Stimulated activated CD8-positive, alpha-beta memory T cell treated with anti-CD3 and anti-CD28 coated beads, Interleukin-15, amount 100 ng/mL, for 48 hours (primary cell): ENCODE measurements at regions not wholly inside any gene's neighbourhood (a gene's known extent, or its start where the extent isn't known, plus 50 kb on each side); places are given as distances from the start of the nearest gene placed in this dataset.
"Not testable (repeated sequence)": the region's sequence is repeated elsewhere in the genome, so short reads cannot be mapped to it uniquely, and the experiment has no call there.

Experiments used
- DNase-seq, 2 donors: peaks; one replicate each; pipeline ENCODE4 v3.0.0-alpha.2; 2020; ENCODE audit warnings: low read depth in 2 of 2

DNA sequence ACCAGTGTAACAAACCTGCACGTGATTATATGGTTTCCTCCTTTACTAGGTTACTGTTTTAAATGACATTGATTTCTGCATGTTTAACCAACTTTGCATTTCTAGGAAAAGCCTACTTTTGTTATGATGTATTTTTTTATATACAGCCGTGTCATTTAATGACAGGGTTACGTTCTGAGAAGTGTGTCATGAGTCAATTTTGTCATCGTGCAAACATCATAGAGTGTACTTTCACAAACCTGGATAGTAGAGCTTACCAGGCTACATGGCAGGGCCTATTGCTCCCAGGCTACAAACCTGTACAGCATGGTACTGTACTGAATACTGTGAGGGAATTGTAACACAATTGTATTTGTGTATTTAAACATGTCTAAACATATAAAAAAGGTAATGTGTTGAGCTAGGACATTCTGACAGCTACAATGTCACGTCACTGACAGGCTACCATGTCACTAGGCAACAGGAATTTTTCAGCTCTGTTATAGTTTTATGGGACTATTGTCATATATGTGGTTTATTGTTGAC lies 205.3 kb downstream of the PRL start:
- DNase-seq: no peak

DNA sequence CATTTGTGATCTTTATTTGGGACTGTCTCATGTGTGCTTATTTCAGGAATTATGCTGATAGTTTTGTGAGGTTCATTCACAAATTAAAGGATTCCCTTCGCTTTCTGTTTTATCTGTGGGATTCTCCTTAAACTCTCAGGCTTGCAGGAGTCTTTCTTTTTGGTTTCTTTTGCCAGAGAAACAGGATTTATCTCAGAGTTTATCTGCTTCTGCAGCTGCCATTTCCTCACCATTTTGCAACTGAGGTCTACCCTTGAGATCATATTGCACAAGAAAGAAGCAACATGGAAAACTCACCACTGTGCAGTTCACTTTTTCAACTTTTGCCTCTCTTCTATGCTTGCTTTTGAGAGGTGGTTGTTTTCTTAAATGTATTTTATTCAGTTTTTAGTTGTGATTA lies 201.0 kb downstream of the PRL start:
- DNase-seq: no peak

DNA sequence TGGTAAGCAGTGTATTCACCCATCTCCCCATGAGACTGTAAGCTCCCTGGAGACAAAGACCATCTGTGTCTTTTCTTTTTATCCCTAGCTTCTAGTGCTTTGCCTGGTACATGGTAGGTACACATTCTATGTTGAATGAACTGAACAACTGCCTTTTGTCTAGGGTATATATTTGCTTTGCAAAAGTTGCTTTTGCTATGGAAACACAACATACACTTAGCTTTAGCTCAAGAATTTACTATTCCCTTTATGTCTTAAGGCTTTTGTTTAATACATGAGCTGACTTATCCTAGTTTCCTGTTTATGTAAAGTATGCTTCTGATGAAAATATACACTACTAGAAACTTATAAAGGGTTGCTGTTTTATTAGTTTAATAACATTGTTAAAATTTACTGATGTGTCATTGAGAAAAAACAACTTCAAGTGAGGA lies 198.2 kb downstream of the PRL start:
- DNase-seq: no peak

DNA sequence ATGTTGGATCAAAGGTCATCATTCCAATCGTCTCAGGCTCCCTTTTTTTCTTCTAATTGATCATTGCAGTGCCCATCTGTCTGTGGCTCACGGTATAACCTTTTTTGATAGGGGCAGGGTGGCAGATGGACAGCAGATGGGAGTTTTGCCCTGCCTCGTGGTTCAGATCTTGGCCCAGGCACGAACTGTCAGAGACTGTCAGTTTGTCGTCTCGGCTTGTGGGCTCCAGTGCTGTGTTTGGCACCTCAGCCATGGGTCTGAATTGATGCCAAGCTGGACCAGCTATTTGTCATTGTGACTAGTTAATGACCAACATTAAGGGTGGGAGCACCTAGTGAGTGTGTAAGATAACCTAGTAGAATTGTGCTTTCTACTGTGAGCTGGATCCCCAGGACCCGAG lies 197.6 kb downstream of the PRL start:
- DNase-seq: no peak

DNA sequence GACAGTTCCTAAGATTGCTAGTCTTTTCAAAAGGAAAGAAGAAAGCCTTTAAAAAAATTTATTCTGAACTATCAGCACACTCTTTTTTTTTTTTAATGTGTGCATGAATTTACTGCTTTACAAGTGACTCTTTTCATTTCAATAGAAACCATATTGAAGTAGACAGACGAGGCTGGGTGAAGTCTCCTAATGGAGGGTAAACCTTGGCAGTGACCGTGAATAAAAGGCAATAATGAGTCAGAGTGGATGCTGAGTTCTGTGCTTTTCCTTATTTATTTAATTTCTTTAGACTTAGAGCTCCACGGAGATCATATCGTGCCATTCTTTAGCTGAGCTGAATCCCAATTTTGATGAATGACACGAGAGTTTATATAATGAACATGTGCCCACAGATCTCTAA lies 196.9 kb downstream of the PRL start:
- DNase-seq: no peak

DNA sequence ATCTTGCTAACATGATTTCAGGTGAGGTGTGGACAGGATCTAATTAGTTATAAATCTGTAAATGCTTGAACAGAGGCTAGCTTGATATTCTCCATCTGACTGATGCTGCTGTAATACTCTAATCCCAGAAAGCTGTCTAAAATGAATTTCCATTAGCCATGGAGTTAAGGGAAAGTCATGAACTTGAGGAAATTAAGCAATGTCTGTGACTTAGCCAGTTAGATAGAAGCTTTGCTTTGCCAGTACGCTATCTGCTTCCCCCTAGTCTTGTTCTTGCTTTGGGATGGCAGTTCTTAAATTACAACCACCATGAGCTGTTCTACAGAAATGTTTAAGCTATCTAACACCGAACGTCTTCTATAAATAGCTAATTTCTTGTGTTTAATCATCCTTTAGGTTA lies 195.7 kb downstream of the PRL start:
- no peak for DNase-seq

DNA sequence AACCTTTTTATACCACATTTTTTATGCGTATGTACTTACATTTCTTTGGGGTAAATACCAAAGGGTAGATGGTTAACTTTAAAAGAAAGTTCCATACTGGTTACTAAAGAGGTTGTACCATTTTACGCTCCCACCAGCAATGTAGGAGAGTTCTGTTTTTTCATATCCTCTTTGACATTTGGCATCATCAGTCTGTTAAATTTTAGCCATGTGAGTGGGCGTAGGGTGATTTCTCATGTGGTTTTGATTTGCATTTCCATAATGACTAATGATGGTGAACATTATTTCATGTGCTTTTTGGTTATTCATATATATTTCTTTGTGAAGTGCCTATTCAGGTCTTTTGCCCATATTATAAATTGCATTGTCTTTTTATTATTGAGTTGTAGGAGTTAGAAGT lies 194.2 kb downstream of the PRL start:
- no peak for DNase-seq

DNA sequence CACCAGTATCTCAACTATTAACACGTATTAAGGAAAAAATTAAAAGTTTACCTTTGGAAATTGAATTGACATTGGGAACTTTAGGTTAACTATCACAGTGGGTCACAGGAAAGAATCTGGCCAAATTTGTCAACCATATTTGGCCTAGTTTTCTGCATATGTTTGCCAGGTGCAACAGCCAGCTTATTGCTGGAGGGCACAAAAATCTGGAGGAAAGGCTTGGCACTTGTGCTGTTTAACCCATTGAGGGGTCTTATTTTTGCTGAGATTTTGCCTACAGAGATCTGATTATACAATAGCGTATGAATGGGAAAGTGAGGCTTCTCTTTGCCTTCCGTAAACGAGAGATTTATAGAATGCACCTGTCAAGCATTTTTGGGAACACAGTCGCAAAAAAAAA lies 190.4 kb downstream of the PRL start:
- no peak for DNase-seq

DNA sequence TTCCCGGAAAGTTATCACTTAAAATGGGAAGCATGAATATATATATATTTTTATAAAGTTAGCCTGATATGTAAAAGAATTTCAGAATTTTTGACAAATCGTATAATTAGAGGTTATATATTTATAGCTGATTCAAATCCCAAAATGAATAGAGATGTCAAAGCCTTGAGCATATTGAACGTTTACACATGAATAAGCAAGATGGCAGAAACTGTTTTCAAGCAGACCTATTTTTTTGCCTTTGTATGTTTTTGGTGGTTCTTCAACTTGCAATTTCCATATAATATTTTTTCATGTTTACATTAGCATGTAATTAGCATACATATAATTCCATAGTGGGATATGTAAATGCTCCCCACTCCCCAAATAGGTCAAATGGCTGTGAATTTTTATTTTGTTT lies 189.9 kb downstream of the PRL start:
- no peak for DNase-seq

DNA sequence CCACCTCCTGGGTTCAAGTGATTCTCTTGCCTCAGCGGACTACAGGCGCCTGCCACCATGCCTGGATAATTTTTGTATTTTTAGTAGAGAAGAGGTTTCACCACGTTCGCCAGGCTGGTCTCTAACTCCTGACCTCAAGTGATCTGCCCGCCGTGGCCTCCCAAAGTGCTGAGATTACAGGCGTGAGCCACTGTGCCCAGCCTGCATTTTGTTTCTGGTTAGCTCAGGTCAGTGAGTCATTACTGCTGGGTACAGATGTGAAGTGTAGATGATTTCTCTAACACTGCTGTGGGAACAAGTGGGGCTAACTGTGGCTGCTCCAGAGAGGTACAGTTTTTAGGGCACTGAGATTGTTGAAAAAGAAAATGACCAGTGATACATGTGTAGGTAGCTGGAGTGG lies 188.6 kb downstream of the PRL start:
- no peak for DNase-seq

DNA sequence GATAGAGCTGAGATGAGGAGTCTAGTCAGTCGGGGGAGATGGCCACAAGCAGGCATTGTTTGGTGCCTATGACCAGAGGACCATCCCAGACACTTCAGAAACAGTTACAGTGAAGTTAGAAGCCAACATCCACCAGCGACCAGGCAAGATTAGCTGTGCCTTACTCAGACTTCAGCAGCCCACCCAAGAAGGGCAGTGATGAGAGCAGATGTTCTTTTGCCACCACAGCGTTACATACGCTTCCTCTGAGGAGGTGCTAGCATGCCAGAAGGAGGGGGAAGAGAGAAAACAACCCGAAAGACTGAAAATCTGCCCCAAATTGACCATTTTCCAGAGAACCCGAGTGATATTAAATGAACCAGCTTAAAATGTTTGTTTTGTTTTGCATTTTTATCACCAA lies 186.8 kb downstream of the PRL start:
- DNase-seq: no peak

DNA sequence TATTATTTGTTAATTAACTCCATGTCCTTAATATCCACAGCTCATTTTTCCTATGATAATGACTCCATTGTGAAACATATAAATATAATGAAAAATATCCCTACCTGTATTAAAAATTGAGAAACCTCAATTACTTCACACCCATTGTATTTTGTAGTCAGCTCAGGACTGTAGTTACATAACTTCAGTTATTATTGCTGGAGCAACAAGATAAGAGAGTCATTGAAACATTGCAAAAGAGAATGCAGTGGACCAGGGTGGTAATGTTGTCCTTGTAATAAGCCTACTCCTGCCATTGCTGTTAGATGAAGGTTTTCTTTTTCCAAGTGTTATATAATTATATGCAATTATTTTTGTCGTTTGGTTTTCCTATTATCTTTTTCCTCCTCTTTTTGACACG lies 184.4 kb downstream of the PRL start:
- no peak for DNase-seq

DNA sequence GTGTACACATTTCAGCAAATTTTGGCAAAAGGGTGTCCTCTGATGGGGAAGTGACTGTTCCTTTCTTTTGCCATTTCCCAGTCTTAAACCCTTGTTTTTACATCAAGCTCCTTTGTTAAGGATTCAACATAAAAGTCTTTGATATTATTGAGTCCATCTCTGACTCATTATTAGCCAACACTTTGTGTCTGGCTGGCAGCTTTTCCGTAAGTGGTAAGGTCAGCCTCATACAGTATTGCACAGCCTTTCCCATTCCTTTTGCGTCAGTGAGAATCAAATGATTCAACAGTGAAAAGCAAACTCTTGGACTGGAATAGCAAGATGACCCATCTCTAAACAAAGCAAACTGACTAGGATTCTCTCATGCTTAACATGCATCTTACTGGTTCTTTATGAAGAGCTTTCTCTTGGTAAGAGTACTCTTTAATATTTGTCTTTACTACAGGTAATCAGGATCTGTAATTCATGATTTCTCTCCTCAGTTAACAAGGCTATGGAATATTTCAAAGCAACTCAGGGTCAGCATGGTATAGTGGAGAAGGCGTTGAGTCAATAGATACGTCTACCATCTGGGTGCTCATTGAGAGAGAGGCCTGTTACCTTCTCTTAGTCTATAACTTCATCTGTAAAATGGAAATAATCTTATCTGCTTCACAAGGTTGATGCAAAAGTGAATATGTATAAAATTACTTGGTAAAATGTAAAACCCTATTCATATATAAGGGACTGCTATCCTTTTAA lies 183.6 kb downstream of the PRL start:
- DNase-seq: no peak

DNA sequence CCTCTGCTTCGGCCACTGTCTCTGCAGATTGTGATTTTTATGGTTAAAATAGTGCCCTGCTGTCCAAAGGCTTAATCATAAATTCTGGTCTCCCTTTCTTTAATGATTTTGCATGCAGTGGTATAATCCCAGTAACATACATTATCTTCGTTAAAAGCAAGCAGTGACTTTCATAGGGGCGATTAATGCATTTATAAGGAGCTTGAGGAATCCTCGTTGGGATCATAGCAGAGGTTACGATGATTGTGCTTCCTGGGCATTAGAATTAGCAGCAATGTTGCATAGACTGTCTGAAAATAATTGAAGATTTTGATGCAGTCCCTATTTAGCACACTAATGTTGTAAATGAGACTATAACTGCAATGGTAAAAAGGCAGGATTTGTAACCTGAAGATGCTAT lies 181.3 kb downstream of the PRL start:
- DNase-seq: no peak

DNA sequence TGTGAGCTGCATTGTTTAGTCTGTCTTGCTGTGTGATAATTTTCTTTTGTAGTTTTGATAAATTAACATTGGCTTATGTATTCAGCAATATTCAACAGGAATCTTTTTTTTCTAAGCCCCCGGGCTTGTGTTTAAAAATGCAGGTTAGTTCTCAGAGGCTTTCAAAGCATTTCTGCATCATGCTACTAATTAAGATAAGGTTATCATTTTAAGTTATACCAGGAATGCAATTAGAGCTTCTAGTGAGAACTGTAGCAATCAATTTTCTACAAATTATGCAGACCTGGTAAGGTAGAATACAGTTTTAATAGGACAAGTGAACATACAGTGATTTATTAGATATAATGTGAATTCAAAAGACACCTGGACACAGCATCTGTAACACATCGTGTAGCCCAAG lies 179.2 kb downstream of the PRL start:
- no peak for DNase-seq

DNA sequence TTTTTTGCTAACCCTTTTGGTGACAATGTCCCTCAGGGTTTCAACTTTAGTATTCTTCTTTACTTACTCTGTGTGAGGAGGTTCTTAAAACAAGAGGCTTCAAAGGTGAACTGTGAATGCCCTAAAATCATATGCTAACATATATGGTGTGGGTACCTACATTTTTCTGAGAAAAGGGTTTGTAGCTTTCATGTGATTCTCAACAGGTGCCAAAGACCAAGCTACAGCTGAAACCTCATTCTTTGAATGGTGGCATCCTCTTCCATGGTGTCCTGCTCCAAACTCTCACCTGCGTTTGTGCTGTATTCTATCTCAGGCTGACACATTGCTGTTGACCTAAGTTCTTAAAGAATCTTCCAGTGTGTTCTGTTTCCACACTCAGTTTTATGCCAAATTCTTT lies 177.3 kb downstream of the PRL start:
- DNase-seq: no peak

DNA sequence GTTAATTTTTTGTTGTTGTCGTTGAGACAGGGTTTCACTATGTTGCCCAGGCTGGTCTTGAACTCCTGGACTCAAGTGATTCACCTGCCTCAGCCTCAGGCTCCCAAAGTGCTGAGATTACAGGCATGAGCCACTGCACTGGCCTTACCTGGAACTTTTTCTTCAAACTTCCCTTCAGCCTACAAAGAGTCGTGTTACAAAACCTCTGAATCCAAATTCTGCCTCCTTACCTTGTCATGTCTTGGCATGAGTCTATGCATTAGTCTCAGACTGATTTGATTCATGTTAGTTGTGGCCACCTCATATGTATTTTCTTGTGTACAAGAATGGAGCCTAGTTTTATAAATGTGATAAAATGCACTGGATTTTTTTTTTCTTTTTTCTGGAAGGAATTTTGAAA lies 172.1 kb downstream of the PRL start:
- no peak for DNase-seq

DNA sequence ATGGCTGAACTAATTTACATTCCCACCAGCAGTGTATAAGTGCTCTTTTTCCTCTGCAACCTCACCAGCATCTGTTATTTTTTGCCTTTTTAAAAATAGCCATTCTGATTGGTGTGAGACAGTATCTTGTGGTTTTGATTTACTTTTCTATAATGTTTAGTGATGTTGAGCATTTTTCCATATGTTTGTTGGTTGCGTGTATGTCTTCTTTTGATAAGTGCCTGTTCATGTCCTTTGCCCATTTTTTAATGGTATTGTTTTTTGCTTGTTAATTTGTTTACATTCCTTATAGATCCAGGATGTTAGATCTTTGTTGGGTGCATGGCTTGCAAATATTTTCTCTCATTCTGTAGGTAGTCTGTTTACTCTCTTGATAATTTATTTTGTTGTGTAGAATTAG lies 169.9 kb downstream of the PRL start:
- DNase-seq: no peak

DNA sequence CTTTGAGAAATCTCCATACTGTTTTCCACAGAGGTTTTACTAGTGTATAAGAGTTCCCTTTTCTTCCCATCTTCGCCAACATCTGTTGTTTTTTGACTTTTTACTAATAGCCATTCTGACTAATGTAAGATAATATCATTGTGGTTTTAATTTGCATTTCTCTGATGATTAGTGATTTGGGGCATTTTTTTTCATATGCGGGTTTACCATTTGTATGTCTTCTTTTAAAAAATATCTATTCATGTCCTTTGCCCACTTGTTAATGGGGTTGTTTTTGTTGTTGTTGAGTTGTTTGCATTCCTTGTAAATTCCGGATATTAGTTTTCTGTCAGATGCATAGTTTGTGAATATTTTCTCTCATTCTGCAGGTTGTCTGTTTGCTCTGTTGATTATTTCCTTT lies 167.1 kb downstream of the PRL start:
- no peak for DNase-seq

DNA sequence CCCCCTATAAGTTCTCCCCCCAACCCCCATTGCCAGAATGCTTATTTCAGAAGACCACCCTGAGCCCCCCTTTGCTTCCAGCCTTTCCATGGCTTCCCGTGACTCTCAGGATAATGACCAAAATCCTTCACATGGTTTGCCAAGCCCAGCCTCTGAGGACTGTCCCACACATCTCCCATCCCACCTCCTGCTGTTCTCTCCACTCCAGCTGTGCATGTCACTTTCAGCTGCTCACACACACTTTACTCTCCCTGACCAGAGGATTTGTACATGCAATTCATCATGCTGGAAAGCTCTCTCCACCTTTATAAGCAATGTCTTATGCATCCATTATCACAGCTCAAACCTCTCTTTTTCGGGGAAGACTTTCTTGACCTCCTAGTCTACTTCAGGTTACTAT lies 164.2 kb downstream of the PRL start:
- no peak for DNase-seq

DNA sequence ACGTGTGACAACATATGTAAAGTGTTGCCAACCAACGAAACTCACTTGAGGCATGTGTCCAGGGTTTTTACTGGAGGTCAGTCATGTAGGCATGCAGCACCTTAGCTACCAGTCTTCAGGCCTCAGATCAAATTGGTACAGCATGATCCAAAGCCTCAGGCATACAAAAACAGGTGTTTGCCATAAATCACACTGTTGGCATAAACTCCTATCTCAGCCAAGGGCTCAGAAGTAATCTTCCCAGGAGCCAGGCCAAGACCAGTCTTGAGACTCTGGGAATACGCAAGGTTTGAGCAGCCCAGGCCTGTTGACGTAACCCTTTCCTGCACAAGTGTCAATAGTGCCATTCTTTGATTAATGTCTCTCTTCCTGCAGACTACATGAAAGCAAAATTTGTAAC lies 163.5 kb downstream of the PRL start:
- no peak for DNase-seq

DNA sequence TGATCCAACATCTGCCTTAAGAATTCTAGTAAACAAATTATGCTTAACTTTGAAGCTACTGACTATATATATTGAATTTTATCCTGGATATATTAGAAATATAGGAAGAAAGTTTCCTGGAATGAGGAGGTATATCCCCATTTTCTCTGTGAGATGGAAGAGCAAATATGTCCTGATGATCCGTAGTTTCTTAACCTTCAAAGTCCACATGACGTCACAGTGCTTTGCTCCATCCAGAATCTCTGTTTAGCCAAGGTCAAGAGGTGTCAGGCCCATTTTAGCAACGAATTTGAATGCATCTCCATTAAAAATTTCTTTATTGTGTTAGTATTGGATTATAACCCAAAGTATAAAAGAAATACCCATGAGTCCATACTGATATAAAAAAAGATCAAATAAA lies 162.5 kb downstream of the PRL start:
- DNase-seq: no peak

DNA sequence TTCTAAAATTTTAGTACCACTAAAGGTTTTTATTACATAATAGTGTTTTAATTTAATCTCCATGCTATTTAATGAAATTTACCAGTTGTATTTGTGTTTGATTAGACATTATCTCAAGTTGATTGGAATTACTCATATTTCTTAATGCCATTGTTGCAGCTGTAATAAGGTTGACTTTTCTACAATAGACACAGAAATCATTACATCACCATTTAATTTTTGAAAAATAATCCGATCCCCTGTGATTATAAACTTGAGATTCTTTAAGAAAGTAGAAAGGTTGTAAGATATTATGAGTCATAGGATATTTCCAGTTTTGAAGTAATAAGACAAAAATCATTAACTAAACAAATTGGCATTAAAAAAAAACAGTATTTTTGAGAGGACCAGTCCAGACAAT lies 161.4 kb downstream of the PRL start:
- DNase-seq: no peak

DNA sequence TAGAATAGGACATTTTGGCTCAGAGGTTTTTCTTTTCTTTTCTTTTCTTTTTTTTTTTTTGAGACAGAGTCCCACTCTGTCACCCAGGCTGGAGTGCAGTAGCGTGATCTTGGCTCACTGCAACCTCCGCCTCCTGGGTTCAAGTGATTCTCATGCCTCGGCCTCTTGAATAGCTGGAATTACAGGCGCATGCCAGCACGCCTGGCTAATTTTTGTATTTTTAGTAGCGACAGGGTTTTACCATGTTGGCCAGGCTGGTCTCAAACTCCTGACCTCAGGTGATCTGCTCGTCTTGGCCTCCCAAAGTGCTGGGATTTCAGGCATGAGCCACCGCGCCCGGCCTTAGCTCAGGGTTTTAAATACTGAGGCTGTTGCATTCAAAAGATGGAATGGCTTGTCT lies 156.1 kb downstream of the PRL start:
- not testable (repeated sequence) for DNase-seq
